HCT116 (cell line): ENCODE measurements at regions not wholly inside any gene's neighbourhood (a gene's known extent, or its start where the extent isn't known, plus 50 kb on each side); places are given as distances from the start of the nearest gene placed in this dataset.

ENCODE experiments used
- ATAC-seq: fragments of 200-7000 bp; cut with Tn5 transposase; 2 replicates; pipeline ENCODE4 v1.9.1; 2020; ENCODE audit warnings: mild to moderate bottlenecking, moderate library complexity
- BruUV-seq: library from RNA; stranded (reverse); fragments of 400-500 nt; replicated peaks from 2 replicates; lab custom pipeline; 2021; lab: Mats Ljungman, UMichigan
- CTCF ChIA-PET: fragments of 300-600 bp; sonication (Branson Sonifier 250); formaldehyde crosslinking; loops from one replicate; lab custom pipeline; 2021; ENCODE audit warnings: antibody characterized with exemption; lab: Charles Lee
- POLR2A ChIA-PET: fragments of 300-600, 350-600 bp; sonication (Branson Sonifier 250); formaldehyde crosslinking; loops from one replicate; lab custom pipeline; 2021; ENCODE audit warnings: antibody characterized with exemption; lab: Charles Lee
- RAD21 ChIA-PET, 2 experiments: fragments of 300-600 bp; sonication (Branson Sonifier 250); formaldehyde crosslinking; loops; one replicate each; lab custom pipeline; 2023; ENCODE audit warnings: low total read pairs in 2 of 2; ENCODE audit not compliant: uncharacterized antibody in 2 of 2, unreplicated experiment in 2 of 2, low non-redundant PET in 1 of 2; lab: Charles Lee
- DNase-seq: peaks from one replicate; pipeline ENCODE4 v3.0.0-alpha.2; 2010; ENCODE audit warnings: low read depth, low spot score
- H2AFZ ChIP-seq: fragments of 200-600 bp; shearing (Covaris generic), sonication (generic); 2 replicates; pipeline ENCODE4 v1.6.1; 2017; ENCODE audit warnings: low read depth, mixed run types, mixed read lengths, antibody characterized with exemption, low read length; ENCODE audit not compliant: poor library complexity, severe bottlenecking
- H3K27ac ChIP-seq: 2 replicates; pipeline ENCODE4 v1.5.1; 2012; ENCODE audit warnings: low read depth, low read length
- H3K27me3 ChIP-seq: fragments of 200-600 bp; sonication (generic); 2 replicates; pipeline ENCODE4 v1.6.1; 2016; ENCODE audit warnings: mixed run types, low read length, mixed read lengths; ENCODE audit not compliant: insufficient read depth
- H3K36me3 ChIP-seq, 2 experiments: fragments of 200-500 bp in 1 of 2; fragments of 200-600 bp in 1 of 2; sonication (Bioruptor generic) in 1 of 2; sonication (generic) in 1 of 2; 2 replicates each; pipeline versions ENCODE4 v1.5.1 to v1.6.1; 2014 to 2016; ENCODE audit warnings: low read length in 2 of 2, inconsistent platforms in 1 of 2, mixed read lengths in 1 of 2, mixed run types in 1 of 2; ENCODE audit not compliant: insufficient read depth in 2 of 2, control insufficient read depth in 1 of 2
- H3K4me1 ChIP-seq, 2 experiments: fragments of 200-600 bp in 1 of 2; sonication (generic) in 1 of 2; 2 replicates each; pipeline versions ENCODE4 v1.5.1 to v1.6.1; 2012 to 2017; ENCODE audit warnings: low read length in 2 of 2, inconsistent platforms in 1 of 2, mild to moderate bottlenecking in 1 of 2, mixed read lengths in 1 of 2, mixed run types in 1 of 2, moderate library complexity in 1 of 2; ENCODE audit not compliant: insufficient read depth in 2 of 2, control insufficient read depth in 1 of 2
- H3K4me2 ChIP-seq: fragments of 200-600 bp; sonication (generic); 2 replicates; pipeline ENCODE4 v1.6.1; 2017; ENCODE audit warnings: mixed run types, low read length, mixed read lengths
- H3K4me3 ChIP-seq, 2 experiments: fragments of 200-600 bp in 1 of 2; sonication (generic) in 1 of 2; replicated peaks in 1 of 2; 2 replicates each; pipeline ENCODE4 v1.5.1; 2011 to 2016; ENCODE audit warnings: low read length in 2 of 2, control low read depth in 1 of 2, low read depth in 1 of 2, mild to moderate bottlenecking in 1 of 2, mixed read lengths in 1 of 2, mixed run types in 1 of 2
- H3K79me2 ChIP-seq: fragments of 200-600 bp; sonication (generic); 2 replicates; pipeline ENCODE4 v1.6.1; 2017; ENCODE audit warnings: mild to moderate bottlenecking, mixed run types, low read length, moderate library complexity, mixed read lengths; ENCODE audit not compliant: insufficient read depth
- H3K9ac ChIP-seq: fragments of 200-600 bp; sonication (generic); 2 replicates; pipeline ENCODE4 v1.6.1; 2016; ENCODE audit warnings: low read length, mixed read lengths
- H3K9me2 ChIP-seq: fragments of 200-600 bp; sonication (generic), shearing (Covaris generic); 2 replicates; pipeline ENCODE4 v1.6.1; 2017; ENCODE audit warnings: mixed run types, mild to moderate bottlenecking, moderate library complexity; ENCODE audit not compliant: insufficient read depth
- H3K9me3 ChIP-seq, 2 experiments: fragments of 200-500 bp in 1 of 2; fragments of 200-600 bp in 1 of 2; sonication (Bioruptor generic) in 1 of 2; sonication (generic) in 1 of 2; 2 replicates each; pipeline ENCODE4 v1.6.1; 2014 to 2017; ENCODE audit warnings: low read length in 2 of 2, mixed read lengths in 2 of 2, inconsistent platforms in 1 of 2, low read depth in 1 of 2, mild to moderate bottlenecking in 1 of 2, mixed run types in 1 of 2, moderate library complexity in 1 of 2; ENCODE audit not compliant: control insufficient read depth in 1 of 2, insufficient read depth in 1 of 2
- H4K20me1 ChIP-seq: fragments of 200-600 bp; sonication (generic), shearing (Covaris generic); 2 replicates; pipeline ENCODE4 v1.6.1; 2017; ENCODE audit warnings: mixed run types, mild to moderate bottlenecking, moderate library complexity; ENCODE audit not compliant: insufficient read depth
- CBX3 ChIP-seq: IDR thresholded peaks from 2 replicates; pipeline ENCODE4 v1.6.1; 2012; ENCODE audit warnings: low read depth
- CEBPB ChIP-seq: IDR thresholded peaks from 2 replicates; pipeline ENCODE4 v1.6.1; 2012; ENCODE audit warnings: low read depth
- EGR1 ChIP-seq: IDR thresholded peaks from 2 replicates; pipeline ENCODE4 v1.6.1; 2012; ENCODE audit warnings: low read depth
- EZH2 ChIP-seq: fragments of 200-600 bp; sonication (generic); IDR thresholded peaks from 2 replicates; pipeline ENCODE4 v1.6.1; 2017; ENCODE audit warnings: antibody characterized with exemption, mixed run types
- EZH2phosphoT487 ChIP-seq: fragments of 200-600 bp; IDR thresholded peaks from 2 replicates; pipeline ENCODE4 v1.6.1; 2018; ENCODE audit warnings: antibody characterized with exemption, borderline replicate concordance
- FOSL1 ChIP-seq: IDR thresholded peaks from 2 replicates; pipeline ENCODE4 v1.6.1; 2012; ENCODE audit warnings: low read depth
- RAD21 ChIP-seq: IDR thresholded peaks from 2 replicates; pipeline ENCODE4 v1.6.1; 2012; ENCODE audit warnings: low read depth, mild to moderate bottlenecking
- SRF ChIP-seq: IDR thresholded peaks from 2 replicates; pipeline ENCODE4 v1.6.1; 2012; ENCODE audit warnings: low read depth
- YY1 ChIP-seq: IDR thresholded peaks from 2 replicates; pipeline ENCODE4 v1.6.1; 2011; ENCODE audit warnings: low read length, low read depth, moderate library complexity, mild to moderate bottlenecking; ENCODE audit not compliant: insufficient replicate concordance; ENCODE audit errors: extremely low read depth
- ZBTB33 ChIP-seq: IDR thresholded peaks from 2 replicates; pipeline ENCODE4 v1.6.1; 2011; ENCODE audit warnings: mild to moderate bottlenecking, low read length, moderate library complexity; ENCODE audit not compliant: insufficient replicate concordance; ENCODE audit errors: extremely low read depth
- ZFX ChIP-seq: fragments of 450-650 bp; IDR thresholded peaks from 2 replicates; pipeline ENCODE4 v1.6.1; 2017
- intact Hi-C: fragments of 100-400 bp; cut with micrococcal nuclease; formaldehyde crosslinking; loops from 2 replicates; pipeline ENCODE4 v1.10.0; 2022
- TF ChIP-seq, protein P1 (sequence below): IDR thresholded peaks from 2 replicates; pipeline ENCODE4 v1.6.1; 2012; ENCODE audit warnings: low read depth

GRCh38 chr20:48265791-48266190, 480.5 kb upstream of the SULF2 start:
- H3K79me2 ChIP-seq = no peaks in the 10 kb centered on the region
- no TSS peak for BruUV-seq
- TF ChIP-seq, protein P1, sequence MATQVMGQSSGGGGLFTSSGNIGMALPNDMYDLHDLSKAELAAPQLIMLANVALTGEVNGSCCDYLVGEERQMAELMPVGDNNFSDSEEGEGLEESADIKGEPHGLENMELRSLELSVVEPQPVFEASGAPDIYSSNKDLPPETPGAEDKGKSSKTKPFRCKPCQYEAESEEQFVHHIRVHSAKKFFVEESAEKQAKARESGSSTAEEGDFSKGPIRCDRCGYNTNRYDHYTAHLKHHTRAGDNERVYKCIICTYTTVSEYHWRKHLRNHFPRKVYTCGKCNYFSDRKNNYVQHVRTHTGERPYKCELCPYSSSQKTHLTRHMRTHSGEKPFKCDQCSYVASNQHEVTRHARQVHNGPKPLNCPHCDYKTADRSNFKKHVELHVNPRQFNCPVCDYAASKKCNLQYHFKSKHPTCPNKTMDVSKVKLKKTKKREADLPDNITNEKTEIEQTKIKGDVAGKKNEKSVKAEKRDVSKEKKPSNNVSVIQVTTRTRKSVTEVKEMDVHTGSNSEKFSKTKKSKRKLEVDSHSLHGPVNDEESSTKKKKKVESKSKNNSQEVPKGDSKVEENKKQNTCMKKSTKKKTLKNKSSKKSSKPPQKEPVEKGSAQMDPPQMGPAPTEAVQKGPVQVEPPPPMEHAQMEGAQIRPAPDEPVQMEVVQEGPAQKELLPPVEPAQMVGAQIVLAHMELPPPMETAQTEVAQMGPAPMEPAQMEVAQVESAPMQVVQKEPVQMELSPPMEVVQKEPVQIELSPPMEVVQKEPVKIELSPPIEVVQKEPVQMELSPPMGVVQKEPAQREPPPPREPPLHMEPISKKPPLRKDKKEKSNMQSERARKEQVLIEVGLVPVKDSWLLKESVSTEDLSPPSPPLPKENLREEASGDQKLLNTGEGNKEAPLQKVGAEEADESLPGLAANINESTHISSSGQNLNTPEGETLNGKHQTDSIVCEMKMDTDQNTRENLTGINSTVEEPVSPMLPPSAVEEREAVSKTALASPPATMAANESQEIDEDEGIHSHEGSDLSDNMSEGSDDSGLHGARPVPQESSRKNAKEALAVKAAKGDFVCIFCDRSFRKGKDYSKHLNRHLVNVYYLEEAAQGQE = no peak
- TF ChIP-seq CEBPB (no peak), FOSL1 (no peak), YY1 (no peak), CBX3 (no peak), EGR1 (no peak), ZFX (no peak), EZH2phosphoT487 (no peak), ZBTB33 (no peak), SRF (no peak), EZH2 (no peak), RAD21 (no peak)
- H3K4me2 ChIP-seq = no peak overlapping the region
- no peaks in the 10 kb centered on the region for H3K36me3 ChIP-seq
- POLR2A ChIA-PET = no interaction called here
- H2AFZ ChIP-seq = no peak overlapping the region
- H4K20me1 ChIP-seq = no peaks in the 10 kb centered on the region
- H3K9ac ChIP-seq = no peak overlapping the region
- H3K27ac ChIP-seq = no peak overlapping the region
- RAD21 ChIA-PET = no interaction called here
- CTCF ChIA-PET = no interaction called here
- DNase-seq (no peak), ATAC-seq (no peak)
- H3K9me3 ChIP-seq = no peaks in the 10 kb centered on the region
- intact Hi-C loops = no loop called here
- no peaks in the 10 kb centered on the region for H3K4me1 ChIP-seq
- peaks cover 20% of the 10 kb centered on the region; the same call in 1 of the 2 replicates for H3K27me3 ChIP-seq
- H3K4me3 ChIP-seq = no peak overlapping the region
- H3K9me2 ChIP-seq = no peaks in the 10 kb centered on the region
